ENCODE measurements at regions not wholly inside any gene's neighbourhood (a gene's known extent, or its start where the extent isn't known, plus 50 kb on each side); places are given as distances from the start of the nearest gene placed in this dataset.

DNA sequence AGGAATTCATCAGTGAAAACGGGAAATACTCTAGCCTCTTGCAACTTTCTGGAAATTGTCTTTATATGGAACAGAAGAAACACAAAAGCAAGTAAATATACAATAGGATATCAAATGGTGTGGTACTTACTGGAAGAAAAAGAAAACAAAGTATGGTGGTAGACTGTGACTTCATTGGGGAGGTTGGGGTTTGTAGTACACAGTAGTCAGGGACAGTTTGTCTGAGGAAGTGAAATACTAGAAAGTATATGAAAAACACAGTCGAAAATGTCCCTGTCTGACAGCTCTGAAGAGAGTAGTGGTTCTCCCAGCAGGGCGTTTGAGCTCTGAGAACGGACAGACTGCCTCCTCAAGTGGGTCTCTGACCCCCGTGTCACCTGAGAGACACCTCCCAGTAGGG is 390.0 kb upstream of the NWD2 start:
- Histone ChIP-seq H3K36me3 (ENCODE audit: control insufficient read depth, insufficient read depth, low read length) (no peaks in the 10 kb centered on the region), H3K27me3 (ENCODE audit: control insufficient read depth, insufficient read depth, low read length) (no peaks in the 10 kb centered on the region), H3K4me3 (ENCODE audit: low read depth, low read length) (no peak overlapping the region), H3K27ac (ENCODE audit: low read depth, low read length) (no peak overlapping the region), H3K9me3 (ENCODE audit: control insufficient read depth, insufficient read depth, low read length) (no peaks in the 10 kb centered on the region), H3K4me1 (ENCODE audit: control insufficient read depth, insufficient read depth, low read length) (no peaks in the 10 kb centered on the region)
- WGBS (ENCODE audit: insufficient coverage), result 61% methylated on average over 4 of the region's 5 CpGs
- no peak for DNase-seq (ENCODE audit: low read depth in 4 of 6, low spot score in 6 of 6)

DNA sequence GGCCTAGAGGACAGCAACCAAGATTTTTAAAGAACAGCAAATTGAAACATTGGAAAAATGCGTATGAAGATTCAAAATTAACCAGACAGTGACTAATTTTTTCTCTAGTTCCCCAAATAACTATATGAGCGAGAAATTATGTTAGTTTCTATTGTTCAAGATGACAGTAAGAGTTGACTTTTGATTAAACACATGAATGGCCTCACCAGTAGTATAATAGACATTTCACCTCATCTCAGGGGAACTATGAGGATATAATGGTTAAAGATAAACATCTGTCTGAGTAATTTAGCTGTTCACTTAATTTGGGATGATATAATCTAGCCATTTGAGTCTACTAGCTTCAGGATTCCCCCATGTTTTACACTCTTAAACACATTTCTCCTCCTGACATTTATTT is 380.9 kb upstream of the NWD2 start:
- H3K36me3 ChIP-seq (ENCODE audit: control insufficient read depth, insufficient read depth, low read length), result no peaks in the 10 kb centered on the region
- WGBS (ENCODE audit: insufficient coverage), result no CpG with 5 or more reads among the region's 2 CpGs

DNA sequence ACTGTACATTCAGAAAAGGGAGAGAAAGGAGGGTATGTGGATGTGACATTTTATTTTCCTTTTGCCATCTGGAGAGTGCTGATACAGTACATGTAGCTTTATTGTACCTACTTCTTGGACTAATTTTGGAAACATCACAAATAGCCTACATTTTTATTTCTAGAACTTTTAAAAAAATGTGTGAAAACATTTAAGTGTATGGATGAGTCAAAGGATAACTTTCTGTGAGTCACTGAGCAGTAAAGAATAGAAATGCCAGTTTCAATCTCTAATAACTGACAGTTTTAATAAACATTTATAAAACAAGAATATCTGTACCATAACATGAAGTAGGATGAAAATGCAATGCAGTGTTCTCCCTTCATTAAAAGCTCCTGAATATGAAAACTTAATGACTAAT is 374.4 kb upstream of the NWD2 start:
- H3K27me3 ChIP-seq (ENCODE audit: control insufficient read depth, insufficient read depth, low read length), result no peaks in the 10 kb centered on the region
- no peak for DNase-seq (ENCODE audit: low read depth in 4 of 6, low spot score in 6 of 6)
- H3K36me3 ChIP-seq (ENCODE audit: control insufficient read depth, insufficient read depth, low read length), result no peaks in the 10 kb centered on the region
- H3K27ac ChIP-seq (ENCODE audit: low read depth, low read length), result no peak overlapping the region
- H3K9me3 ChIP-seq (ENCODE audit: control insufficient read depth, insufficient read depth, low read length), result no peaks in the 10 kb centered on the region
- no peak overlapping the region for H3K4me3 ChIP-seq (ENCODE audit: low read depth, low read length)
- no peaks in the 10 kb centered on the region for H3K4me1 ChIP-seq (ENCODE audit: control insufficient read depth, insufficient read depth, low read length)

More for the DNA sequence above, 380.9 kb upstream of the NWD2 start:
- Histone ChIP-seq H3K27ac (ENCODE audit: low read depth, low read length) (no peak overlapping the region), H3K4me1 (ENCODE audit: control insufficient read depth, insufficient read depth, low read length) (no peaks in the 10 kb centered on the region), H3K9me3 (ENCODE audit: control insufficient read depth, insufficient read depth, low read length) (no peaks in the 10 kb centered on the region), H3K27me3 (ENCODE audit: control insufficient read depth, insufficient read depth, low read length) (no peaks in the 10 kb centered on the region), H3K4me3 (ENCODE audit: low read depth, low read length) (no peak overlapping the region)
- no peak for DNase-seq (ENCODE audit: low read depth in 4 of 6, low spot score in 6 of 6)

GRCh38 chr4:36872679-36873078 is 371.9 kb upstream of the NWD2 start:
- H3K4me3 ChIP-seq (ENCODE audit: low read depth, low read length), result no peak overlapping the region
- H3K4me1 ChIP-seq (ENCODE audit: control insufficient read depth, insufficient read depth, low read length), result no peaks in the 10 kb centered on the region
- no peak for DNase-seq (ENCODE audit: low read depth in 4 of 6, low spot score in 6 of 6)
- no peaks in the 10 kb centered on the region for H3K27me3 ChIP-seq (ENCODE audit: control insufficient read depth, insufficient read depth, low read length)
- H3K36me3 ChIP-seq (ENCODE audit: control insufficient read depth, insufficient read depth, low read length), result no peaks in the 10 kb centered on the region
- no peaks in the 10 kb centered on the region for H3K9me3 ChIP-seq (ENCODE audit: control insufficient read depth, insufficient read depth, low read length)
- no peak overlapping the region for H3K27ac ChIP-seq (ENCODE audit: low read depth, low read length)
- WGBS (ENCODE audit: insufficient coverage), result no CpG with 5 or more reads among the region's 1 CpG

DNA sequence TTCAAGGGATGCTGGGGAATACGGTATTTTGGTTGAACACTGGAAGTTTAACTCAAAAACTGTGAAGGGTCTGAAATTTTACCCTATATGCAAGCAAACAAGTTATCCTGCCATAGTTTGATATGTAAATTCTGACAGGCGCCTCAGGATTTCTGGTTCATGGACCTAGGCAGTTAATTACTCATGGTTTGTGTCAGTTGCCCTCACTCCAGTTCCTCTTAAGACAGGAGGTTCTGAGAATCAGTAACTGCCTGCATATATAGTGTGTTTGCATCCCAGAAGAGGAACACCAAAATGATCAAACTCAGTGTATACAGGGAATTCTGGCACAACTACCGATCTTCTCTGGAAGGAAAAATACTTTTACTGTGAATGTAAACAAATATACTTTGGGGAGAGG is 360.4 kb upstream of the NWD2 start:
- WGBS (ENCODE audit: insufficient coverage), result no CpG with 5 or more reads among the region's 3 CpGs
- DNase-seq (ENCODE audit: low read depth in 4 of 6, low spot score in 6 of 6), result no peak
- no peaks in the 10 kb centered on the region for H3K4me1 ChIP-seq (ENCODE audit: control insufficient read depth, insufficient read depth, low read length)
- H3K9me3 ChIP-seq (ENCODE audit: control insufficient read depth, insufficient read depth, low read length), result peaks cover 5% of the 10 kb centered on the region
- H3K36me3 ChIP-seq (ENCODE audit: control insufficient read depth, insufficient read depth, low read length), result no peaks in the 10 kb centered on the region
- H3K4me3 ChIP-seq (ENCODE audit: low read depth, low read length), result no peak overlapping the region
- no peak overlapping the region for H3K27ac ChIP-seq (ENCODE audit: low read depth, low read length)
- H3K27me3 ChIP-seq (ENCODE audit: control insufficient read depth, insufficient read depth, low read length), result no peaks in the 10 kb centered on the region

- Histone ChIP-seq H3K36me3 (ENCODE audit: control insufficient read depth, insufficient read depth, low read length) (no peaks in the 10 kb centered on the region), H3K9me3 (ENCODE audit: control insufficient read depth, insufficient read depth, low read length) (peaks cover 5% of the 10 kb centered on the region), H3K27ac (ENCODE audit: low read depth, low read length) (no peak overlapping the region), H3K4me3 (ENCODE audit: low read depth, low read length) (no peak overlapping the region), H3K27me3 (ENCODE audit: control insufficient read depth, insufficient read depth, low read length) (no peaks in the 10 kb centered on the region), H3K4me1 (ENCODE audit: control insufficient read depth, insufficient read depth, low read length) (no peaks in the 10 kb centered on the region)
- DNase-seq (ENCODE audit: low read depth in 4 of 6, low spot score in 6 of 6), result no peak
- WGBS (ENCODE audit: insufficient coverage), result no CpG with 5 or more reads among the region's 2 CpGs
Observed at GRCh38 chr4:36891971-36892370, 352.6 kb upstream of the NWD2 start.

DNA sequence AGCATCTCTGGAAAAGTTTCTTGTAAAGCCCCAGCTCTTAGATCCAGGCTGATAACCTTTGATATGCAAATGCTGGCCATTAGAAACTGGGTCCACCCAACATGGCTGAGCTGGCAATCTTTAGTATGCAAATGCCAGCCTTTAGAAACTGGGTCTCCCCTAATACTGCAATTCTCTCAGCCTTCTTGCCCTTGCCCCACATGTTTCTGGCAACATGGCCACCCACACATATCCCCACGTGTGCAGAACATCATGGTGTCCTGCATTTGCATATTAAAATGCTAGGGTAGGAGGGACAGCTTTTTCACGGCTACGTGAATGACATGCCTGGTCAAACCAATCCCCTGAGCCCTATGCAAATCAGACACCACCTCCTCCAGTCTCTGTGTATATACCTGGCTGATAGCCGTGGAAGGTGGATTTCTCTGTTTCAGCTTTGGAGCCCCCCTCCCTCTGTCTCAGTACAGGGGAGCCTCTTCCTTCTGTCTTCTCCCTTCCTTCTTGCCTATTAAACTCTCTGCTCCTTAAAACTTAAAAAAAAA is 344.0 kb upstream of the NWD2 start:
- no peak overlapping the region for H3K4me3 ChIP-seq (ENCODE audit: low read depth, low read length)
- DNase-seq (ENCODE audit: low read depth in 4 of 6, low spot score in 6 of 6), result no peak
- H3K27ac ChIP-seq (ENCODE audit: low read depth, low read length), result no peak overlapping the region
- no peaks in the 10 kb centered on the region for H3K36me3 ChIP-seq (ENCODE audit: control insufficient read depth, insufficient read depth, low read length)
- no peaks in the 10 kb centered on the region for H3K27me3 ChIP-seq (ENCODE audit: control insufficient read depth, insufficient read depth, low read length)
- no CpG with 5 or more reads among the region's 4 CpGs for WGBS (ENCODE audit: insufficient coverage)
- H3K9me3 ChIP-seq (ENCODE audit: control insufficient read depth, insufficient read depth, low read length), result no peaks in the 10 kb centered on the region
- H3K4me1 ChIP-seq (ENCODE audit: control insufficient read depth, insufficient read depth, low read length), result no peaks in the 10 kb centered on the region

DNA sequence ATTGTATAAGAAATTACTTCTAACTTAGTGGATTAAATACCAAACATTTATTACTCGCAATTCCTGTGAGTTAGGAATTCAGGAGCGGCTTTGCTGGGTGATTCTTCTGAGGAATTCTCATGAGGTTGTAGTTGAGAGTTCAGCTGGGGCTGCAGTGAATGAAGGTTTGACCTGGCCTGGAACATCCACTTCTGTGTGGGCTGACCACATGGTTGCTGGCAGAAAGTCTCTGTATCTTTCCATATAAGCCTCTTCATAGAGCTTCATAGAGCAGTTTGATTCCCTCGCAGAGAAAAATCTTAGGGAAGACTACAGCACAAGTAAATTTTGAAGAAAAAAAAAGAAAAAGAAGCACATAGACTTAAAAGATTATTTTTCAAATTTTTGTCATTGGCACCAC is 339.7 kb upstream of the NWD2 start:
- H3K27me3 ChIP-seq (ENCODE audit: control insufficient read depth, insufficient read depth, low read length), result no peaks in the 10 kb centered on the region
- H3K36me3 ChIP-seq (ENCODE audit: control insufficient read depth, insufficient read depth, low read length), result no peaks in the 10 kb centered on the region
- H3K27ac ChIP-seq (ENCODE audit: low read depth, low read length), result no peak overlapping the region
- no peaks in the 10 kb centered on the region for H3K4me1 ChIP-seq (ENCODE audit: control insufficient read depth, insufficient read depth, low read length)
- WGBS (ENCODE audit: insufficient coverage), result 83% methylated on average over 1 of the region's 3 CpGs
- no peak overlapping the region for H3K4me3 ChIP-seq (ENCODE audit: low read depth, low read length)
- no peak for DNase-seq (ENCODE audit: low read depth in 4 of 6, low spot score in 6 of 6)
- H3K9me3 ChIP-seq (ENCODE audit: control insufficient read depth, insufficient read depth, low read length), result no peaks in the 10 kb centered on the region

DNA sequence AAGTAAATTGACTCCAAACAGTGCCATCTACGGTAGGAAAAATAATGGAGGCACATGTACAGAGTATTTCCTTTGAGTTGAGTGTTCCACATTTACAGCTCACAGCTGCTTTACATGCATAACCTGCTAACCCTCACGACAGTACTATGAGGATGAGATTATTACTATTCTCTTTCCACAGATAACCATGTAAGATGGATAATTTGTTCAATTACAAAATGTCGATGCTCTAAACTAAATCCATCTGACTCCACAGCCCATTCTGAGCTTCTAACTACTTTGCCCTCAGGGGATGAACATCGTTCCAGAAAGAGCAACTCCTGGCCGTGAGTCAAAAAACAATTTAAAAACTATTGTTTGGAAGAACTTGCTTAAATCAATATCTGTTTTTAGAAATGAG is 330.4 kb upstream of the NWD2 start:
- no peaks in the 10 kb centered on the region for H3K27me3 ChIP-seq (ENCODE audit: control insufficient read depth, insufficient read depth, low read length)
- WGBS (ENCODE audit: insufficient coverage), result no CpG with 5 or more reads among the region's 5 CpGs
- DNase-seq (ENCODE audit: low read depth in 4 of 6, low spot score in 6 of 6), result peak in 1 of 6 donors; percentile 77
- no peak overlapping the region for H3K4me3 ChIP-seq (ENCODE audit: low read depth, low read length)
- no peak overlapping the region for H3K27ac ChIP-seq (ENCODE audit: low read depth, low read length)
- H3K36me3 ChIP-seq (ENCODE audit: control insufficient read depth, insufficient read depth, low read length), result no peaks in the 10 kb centered on the region
- no peaks in the 10 kb centered on the region for H3K9me3 ChIP-seq (ENCODE audit: control insufficient read depth, insufficient read depth, low read length)
- no peaks in the 10 kb centered on the region for H3K4me1 ChIP-seq (ENCODE audit: control insufficient read depth, insufficient read depth, low read length)

DNA sequence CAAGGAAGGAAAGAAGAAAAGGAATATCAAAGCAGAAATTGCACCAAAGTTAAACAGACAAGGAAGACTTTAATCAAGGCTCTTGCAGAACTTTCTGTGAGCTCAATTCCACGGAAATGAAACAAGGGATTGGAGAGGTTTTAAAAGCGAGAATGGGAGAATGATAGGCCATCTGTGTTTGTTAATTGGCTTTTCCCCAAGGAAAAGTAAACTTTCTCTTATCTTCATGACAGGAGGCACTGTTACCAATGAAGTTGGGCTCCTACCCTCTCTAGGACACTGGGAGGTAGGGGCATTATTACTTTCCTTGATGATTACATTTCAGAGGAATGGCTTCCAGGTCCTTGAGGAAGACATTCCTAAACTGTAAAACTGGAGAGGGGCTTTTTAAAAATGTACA is 328.8 kb upstream of the NWD2 start:
- Histone ChIP-seq H3K4me3 (ENCODE audit: low read depth, low read length) (no peak overlapping the region), H3K9me3 (ENCODE audit: control insufficient read depth, insufficient read depth, low read length) (no peaks in the 10 kb centered on the region), H3K27ac (ENCODE audit: low read depth, low read length) (no peak overlapping the region), H3K27me3 (ENCODE audit: control insufficient read depth, insufficient read depth, low read length) (no peaks in the 10 kb centered on the region), H3K36me3 (ENCODE audit: control insufficient read depth, insufficient read depth, low read length) (no peaks in the 10 kb centered on the region), H3K4me1 (ENCODE audit: control insufficient read depth, insufficient read depth, low read length) (no peaks in the 10 kb centered on the region)
- WGBS (ENCODE audit: insufficient coverage), result no CpG with 5 or more reads among the region's 2 CpGs
- DNase-seq (ENCODE audit: low read depth in 4 of 6, low spot score in 6 of 6), result no peak

All from spinal cord (tissue), 9 donors.